NOMO-1 (cell line): ENCODE measurements at regions not wholly inside any gene's neighbourhood (a gene's known extent, or its start where the extent isn't known, plus 50 kb on each side); places are given as distances from the start of the nearest gene placed in this dataset.
A peak's percentile ranks its signal among the peaks of the same experiment; 100 is the strongest.

Experiments used
- DNase-seq, 2 experiments: peaks; one replicate each; lab custom pipeline; 2025; ENCODE audit not compliant: unreplicated experiment in 2 of 2; lab: John Stamatoyannopoulos, UW

GRCh38 chr11:134587345-134587744 is 175.3 kb upstream of the B3GAT1 start:
- DNase-seq = no peak

- no peak for DNase-seq
Observed at GRCh38 chr11:134586726-134587125, 174.7 kb upstream of the B3GAT1 start.

DNA sequence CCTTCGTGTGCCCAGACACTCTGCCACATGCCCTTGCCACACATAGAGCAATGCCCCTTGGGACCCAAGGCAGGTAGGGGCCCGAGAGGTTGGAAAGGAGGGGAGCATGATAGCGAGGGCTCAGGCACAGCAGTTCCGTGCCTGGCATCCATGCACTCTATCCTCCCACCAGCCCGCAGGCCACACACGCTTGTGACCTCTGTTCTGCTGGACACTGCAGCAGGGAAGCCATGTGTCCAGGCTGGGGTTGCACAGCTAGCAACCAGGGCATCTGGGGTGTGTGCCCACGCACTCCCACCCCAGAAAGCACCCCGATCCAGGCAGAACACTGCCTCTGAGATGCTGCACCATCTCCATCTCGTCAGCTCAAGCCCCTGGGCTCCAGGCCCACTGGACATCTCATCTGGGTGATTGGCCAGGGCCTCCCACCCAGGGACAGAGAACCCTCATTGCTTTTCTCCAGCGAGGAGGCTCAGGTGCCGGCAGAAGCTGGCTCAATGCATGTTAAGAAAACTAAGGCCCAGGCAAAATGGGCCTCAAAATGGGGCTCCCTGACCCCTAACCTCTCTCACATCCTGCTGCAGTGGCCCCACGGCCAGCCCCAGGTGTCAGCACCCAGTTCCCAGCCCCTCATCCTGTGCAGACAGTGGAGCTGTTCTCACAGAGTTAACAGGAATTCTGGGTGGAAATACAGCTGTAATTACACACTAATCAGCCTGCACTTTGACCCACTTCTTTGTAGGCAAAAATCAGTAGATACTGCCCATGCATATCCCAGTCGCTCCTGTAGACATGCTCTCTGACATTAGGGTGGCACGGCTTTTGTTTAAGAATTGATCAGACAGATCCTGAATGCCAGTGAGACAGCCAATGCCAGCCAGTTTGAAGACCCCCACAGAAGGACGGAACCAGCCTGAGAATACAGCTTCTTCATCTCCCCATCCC is 173.9 kb upstream of the B3GAT1 start:
- DNase-seq = no peak

DNA sequence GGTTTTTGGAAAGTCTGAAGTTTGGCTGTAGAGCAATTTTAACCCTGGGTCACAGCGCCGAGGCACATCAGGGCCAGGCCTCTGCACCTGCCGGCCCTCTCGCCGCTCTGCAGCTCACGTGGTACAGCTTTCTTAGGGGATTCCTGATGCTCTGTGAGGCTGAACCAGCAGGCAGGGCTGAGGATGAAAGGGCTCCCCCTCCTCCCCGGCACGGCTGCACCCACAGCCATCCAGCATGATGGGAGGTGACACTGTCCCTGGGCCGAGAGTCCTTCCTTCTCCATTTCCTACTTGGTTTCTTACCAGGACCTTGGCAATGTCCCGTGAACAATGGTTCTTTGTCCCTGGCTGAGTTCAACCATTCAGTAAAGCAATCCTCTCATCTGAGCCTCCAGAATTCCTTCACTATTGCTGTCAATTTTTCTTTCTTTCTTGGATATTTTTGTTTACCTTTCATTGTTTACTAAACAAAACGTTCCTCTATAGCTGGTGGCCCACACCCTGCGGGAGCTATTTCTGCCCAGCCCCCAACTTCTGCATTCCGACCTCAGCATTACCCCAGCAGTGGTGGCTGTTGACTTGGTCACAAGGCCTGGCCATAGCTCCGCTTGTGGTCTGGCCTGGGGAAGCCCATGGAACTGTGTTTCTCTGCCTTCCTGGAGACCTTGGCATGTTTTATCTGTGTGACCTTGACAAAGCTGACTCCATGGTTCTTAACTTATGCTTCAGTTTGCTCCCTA is 172.8 kb upstream of the B3GAT1 start:
- DNase-seq = peak in 1 of 2 experiments; percentile 13

GRCh38 chr11:134584001-134584561 is 172.0 kb upstream of the B3GAT1 start:
- no peak for DNase-seq

GRCh38 chr11:134583397-134583990 is 171.5 kb upstream of the B3GAT1 start:
- DNase-seq = peak; percentile 51 to 79

DNA sequence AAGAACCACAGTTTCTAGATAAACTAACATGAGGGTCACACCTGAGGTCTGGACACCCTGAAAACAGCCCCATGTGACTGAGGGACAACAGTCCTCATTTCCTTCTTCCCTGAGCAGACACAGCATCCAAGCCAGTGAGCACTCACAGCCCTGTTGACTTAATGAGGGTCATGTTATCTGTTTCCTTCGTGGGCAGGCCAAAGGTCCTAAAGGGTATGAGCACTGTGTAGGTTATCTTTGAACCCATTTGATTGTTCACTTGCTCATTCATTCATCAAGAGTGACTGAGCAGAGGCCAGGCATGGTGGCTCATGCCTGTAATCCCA is 170.7 kb upstream of the B3GAT1 start:
- DNase-seq = no peak

DNA sequence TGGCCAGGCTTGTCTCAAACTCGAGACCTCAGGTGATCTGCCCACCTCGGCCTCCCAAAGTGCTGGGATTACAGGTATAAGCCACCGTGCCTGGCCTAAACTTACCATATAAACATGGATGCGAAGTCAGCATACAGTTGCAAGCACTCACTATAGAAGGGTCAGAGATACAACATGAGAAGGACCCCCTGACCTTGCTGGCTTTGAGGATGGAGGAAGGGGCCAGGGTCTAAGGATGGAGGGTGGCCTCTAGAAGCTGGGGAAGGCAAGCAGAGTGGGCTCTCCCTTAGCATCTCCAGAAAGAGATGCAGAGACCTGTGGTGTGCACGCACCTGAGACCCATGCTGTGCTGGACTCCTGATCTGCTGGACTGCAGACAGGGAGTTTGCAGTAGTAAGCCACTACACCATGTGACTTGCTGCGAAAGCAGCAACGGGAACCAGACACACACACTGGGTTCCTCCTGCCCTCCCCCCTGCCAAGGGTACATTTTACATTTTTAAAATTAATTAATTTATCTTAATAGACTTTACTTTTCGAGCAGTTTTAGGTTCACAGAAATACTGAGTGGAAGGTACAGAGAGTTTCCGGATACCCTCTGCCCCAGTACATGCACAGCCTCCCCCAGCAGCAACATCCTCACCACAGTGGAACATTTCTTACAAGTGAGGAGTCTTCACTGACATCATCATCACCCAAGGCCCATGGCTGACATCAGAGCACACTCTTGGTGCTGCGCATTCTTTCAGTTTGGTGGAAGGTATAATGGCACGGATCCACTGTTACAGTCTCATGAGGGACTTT is 170.1 kb upstream of the B3GAT1 start:
- DNase-seq = no peak

DNA sequence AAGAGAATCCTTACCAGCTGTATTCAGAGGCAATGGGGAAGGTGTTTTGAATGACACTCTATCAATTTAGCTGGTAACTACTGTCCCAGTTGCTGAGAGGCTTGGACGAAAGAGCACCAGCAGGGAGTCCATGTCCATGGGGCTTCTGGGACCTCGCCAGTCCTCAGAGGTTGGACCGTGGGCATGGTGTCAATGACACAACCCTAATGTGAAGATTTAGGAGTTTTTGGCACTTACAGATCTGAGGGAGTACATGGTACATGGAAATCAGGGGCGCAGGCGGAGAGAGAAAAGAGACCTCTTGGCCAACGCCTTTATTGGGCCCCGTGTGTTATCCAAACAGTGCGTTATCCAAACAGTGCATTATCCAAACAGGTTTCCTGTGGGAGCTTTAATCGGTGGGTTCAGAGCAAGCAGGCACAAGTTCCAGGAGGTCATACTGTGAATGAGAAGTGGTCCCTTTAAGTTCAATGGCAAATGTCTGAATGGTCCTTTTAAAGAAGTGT is 169.1 kb upstream of the B3GAT1 start:
- no peak for DNase-seq

GRCh38 chr11:134580610-134580975 is 168.6 kb upstream of the B3GAT1 start:
- no peak for DNase-seq

GRCh38 chr11:134579724-134580609 is 167.9 kb upstream of the B3GAT1 start:
- DNase-seq = no peak

DNA sequence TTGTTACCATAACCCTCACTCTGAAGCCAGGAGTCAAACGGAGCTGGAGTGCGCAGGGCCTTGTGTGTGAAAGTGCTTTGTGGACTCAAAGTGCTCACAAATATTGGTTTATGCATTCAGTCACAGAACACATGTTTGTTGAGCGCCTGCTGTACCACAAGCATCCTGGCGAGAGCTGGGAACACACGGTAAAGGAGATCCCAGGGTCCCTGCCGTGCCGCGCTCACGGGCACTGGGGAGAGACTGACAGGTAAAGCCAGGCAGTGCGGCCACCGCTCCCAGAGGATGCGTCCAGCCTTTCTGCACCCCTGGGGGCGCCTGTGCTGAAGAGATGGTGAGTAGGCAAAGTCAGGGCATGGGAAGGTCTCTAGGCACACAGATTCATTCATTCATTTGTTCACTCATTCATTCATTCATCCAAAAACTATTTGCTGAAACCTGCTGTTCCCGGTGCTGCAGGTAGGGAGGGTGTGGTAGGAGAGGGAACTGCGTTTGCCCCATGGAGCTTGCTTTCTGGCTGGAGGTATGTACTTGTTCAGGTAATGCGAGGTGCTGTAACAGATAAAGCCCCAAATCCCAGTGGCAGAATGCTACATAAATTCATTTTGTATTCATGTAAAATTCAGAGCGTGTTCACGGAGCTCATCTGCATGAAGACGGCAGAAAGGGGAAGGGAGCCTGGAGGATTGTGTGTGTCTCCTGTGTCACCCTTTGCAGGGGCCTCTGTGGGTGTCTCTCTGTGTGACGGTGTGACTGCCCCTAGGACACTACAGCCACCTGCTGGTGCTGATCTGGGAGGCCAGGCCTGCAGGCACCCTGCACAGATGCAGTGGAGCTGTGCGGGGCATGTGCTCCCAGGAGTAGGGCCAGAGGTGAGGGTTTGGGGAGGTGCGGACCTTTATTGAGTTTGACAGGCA is 167.0 kb upstream of the B3GAT1 start:
- DNase-seq = no peak

- DNase-seq = no peak
Observed at GRCh38 chr11:134577751-134578395, 165.8 kb upstream of the B3GAT1 start.

DNA sequence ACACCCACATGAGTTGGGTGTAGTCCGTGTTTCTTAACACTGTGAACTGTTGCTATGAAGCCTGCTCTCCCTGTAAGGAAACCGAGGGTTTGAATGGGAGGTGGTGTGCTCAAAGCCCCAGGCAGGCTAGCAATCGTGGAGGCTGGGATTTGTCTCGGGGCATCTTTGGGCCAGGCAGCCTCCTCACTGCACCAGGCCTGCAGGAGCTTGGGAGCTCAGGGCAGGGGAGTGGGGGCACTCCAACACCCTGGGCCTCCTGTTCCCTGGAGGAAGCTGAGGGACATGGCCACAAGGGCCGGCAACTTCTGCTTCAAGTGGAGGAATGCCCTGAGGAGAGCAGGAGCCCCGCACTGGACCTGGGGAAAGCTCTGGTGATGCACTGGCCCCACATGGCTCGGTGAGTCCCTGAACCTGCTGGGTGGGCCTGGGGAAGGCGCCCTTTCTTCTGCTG is 164.7 kb upstream of the B3GAT1 start:
- DNase-seq = no peak

DNA sequence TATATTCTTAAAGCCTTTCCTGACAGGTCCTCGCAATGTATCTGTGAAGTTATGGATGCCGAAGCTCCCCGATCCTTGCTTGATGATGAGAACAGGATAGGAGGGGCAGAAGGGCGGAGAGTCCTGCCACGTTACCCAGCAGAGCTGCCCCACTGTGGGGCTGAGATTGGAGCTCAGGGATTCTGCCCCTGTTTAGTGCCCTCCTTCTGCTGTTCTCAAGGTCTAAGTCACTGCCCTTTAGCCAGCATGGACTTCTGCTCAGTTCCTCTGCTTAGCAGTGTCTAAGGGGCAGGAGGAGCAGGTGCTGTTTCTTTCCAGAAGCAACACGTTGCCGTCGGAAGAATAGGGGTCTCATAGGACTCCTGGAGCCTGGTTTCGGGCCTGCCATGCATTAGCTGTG is 164.2 kb upstream of the B3GAT1 start:
- no peak for DNase-seq

- DNase-seq = no peak
Observed at GRCh38 chr11:134575504-134576230, 163.6 kb upstream of the B3GAT1 start.

- DNase-seq = no peak
Observed at GRCh38 chr11:134574947-134575346, 162.9 kb upstream of the B3GAT1 start.
